SK-N-SH treated with all-trans-retinoic acid at 6 μM for 48 hours (cell line): ENCODE measurements at regions not wholly inside any gene's neighbourhood (a gene's known extent, or its start where the extent isn't known, plus 50 kb on each side); places are given as distances from the start of the nearest gene placed in this dataset.

Experiments
- ATAC-seq: fragments of 200-7000 bp; cut with Tn5 transposase; 3 replicates; pipeline ENCODE4 v1.9.1; 2020; ENCODE audit warnings: mild to moderate bottlenecking, moderate library complexity
- BACH2 ChIP-seq: fragments of 250-450 bp; sonication (Bioruptor Pico); IDR thresholded peaks from 2 replicates; pipeline ENCODE4 v1.9.0; 2021; ENCODE audit warnings: mild to moderate bottlenecking, borderline replicate concordance
- CSDC2 ChIP-seq: fragments of 250-450 bp; sonication (Bioruptor Pico); IDR thresholded peaks from 2 replicates; pipeline ENCODE4 v1.5.0; 2020; ENCODE audit warnings: mild to moderate bottlenecking, moderate library complexity
- ESRRG ChIP-seq: fragments of 250-450 bp; sonication (Bioruptor Pico); IDR thresholded peaks from 2 replicates; pipeline ENCODE4 v1.6.1; 2021; ENCODE audit warnings: mild to moderate bottlenecking
- GLIS3 ChIP-seq: fragments of 250-450 bp; sonication (Bioruptor Pico); IDR thresholded peaks from 2 replicates; pipeline ENCODE4 v1.5.0; 2020; ENCODE audit warnings: mild to moderate bottlenecking, moderate library complexity
- OSR1 ChIP-seq: fragments of 250-450 bp; sonication (Bioruptor Pico); IDR thresholded peaks from 2 replicates; pipeline ENCODE4 v1.8.0; 2022; ENCODE audit warnings: moderate library complexity, mild to moderate bottlenecking, inconsistent platforms
- PPARA ChIP-seq: fragments of 250-450 bp; sonication (Bioruptor Pico); IDR thresholded peaks from 2 replicates; pipeline ENCODE4 v1.5.0; 2020; ENCODE audit warnings: mild to moderate bottlenecking, borderline replicate concordance
- RARB ChIP-seq: fragments of 250-450 bp; sonication (Bioruptor Pico); IDR thresholded peaks from 2 replicates; pipeline ENCODE4 v1.8.0; 2021; ENCODE audit warnings: mild to moderate bottlenecking, moderate library complexity
- SNAI2 ChIP-seq: fragments of 250-450 bp; sonication (Bioruptor Pico); IDR thresholded peaks from 2 replicates; pipeline ENCODE4 v1.5.0; 2020; ENCODE audit warnings: mild to moderate bottlenecking, moderate library complexity
- TCF4 ChIP-seq: fragments of 250-450 bp; sonication (Bioruptor Pico); IDR thresholded peaks from 2 replicates; pipeline ENCODE4 v1.8.0; 2021; ENCODE audit warnings: mild to moderate bottlenecking, moderate library complexity, borderline replicate concordance
- TOX ChIP-seq: fragments of 250-450 bp; sonication (Bioruptor Pico); IDR thresholded peaks from 2 replicates; pipeline ENCODE4 v1.8.0; 2021; ENCODE audit warnings: mild to moderate bottlenecking, moderate library complexity, borderline replicate concordance
- ZC3H10 ChIP-seq: fragments of 250-450 bp; sonication (Bioruptor Pico); IDR thresholded peaks from 2 replicates; pipeline ENCODE4 v1.5.1; 2021; ENCODE audit warnings: mild to moderate bottlenecking, moderate library complexity
- ZFP3 ChIP-seq: fragments of 250-450 bp; sonication (Bioruptor Pico); IDR thresholded peaks from 2 replicates; pipeline ENCODE4 v1.5.0; 2020; ENCODE audit warnings: mild to moderate bottlenecking, moderate library complexity
- ZFP30 ChIP-seq: fragments of 450-650 bp; formaldehyde crosslinking; IDR thresholded peaks from 2 replicates; pipeline ENCODE4 v1.5.0; 2022; ENCODE audit warnings: mild to moderate bottlenecking, moderate library complexity
- ZNF565 ChIP-seq: fragments of 450-650 bp; formaldehyde crosslinking; conservative IDR thresholded peaks from 2 replicates; pipeline ENCODE4 v1.5.0; 2020; ENCODE audit warnings: low read depth, mild to moderate bottlenecking, moderate library complexity
- ZNF70 ChIP-seq: fragments of 450-650 bp; formaldehyde crosslinking; IDR thresholded peaks from 2 replicates; pipeline ENCODE4 v1.5.0; 2020; ENCODE audit warnings: mild to moderate bottlenecking, moderate library complexity
- ZNF8 ChIP-seq: fragments of 450-650 bp; formaldehyde crosslinking; IDR thresholded peaks from 2 replicates; pipeline ENCODE4 v1.5.0; 2020; ENCODE audit warnings: mild to moderate bottlenecking, moderate library complexity
- TF ChIP-seq, protein P1 (sequence below): fragments of 250-450 bp; sonication (Bioruptor Pico); IDR thresholded peaks from 2 replicates; pipeline ENCODE4 v1.8.0; 2020; ENCODE audit warnings: mild to moderate bottlenecking, moderate library complexity, borderline replicate concordance
- TF ChIP-seq, protein P2 (sequence below): fragments of 250-450 bp; sonication (Bioruptor Pico); IDR thresholded peaks from 2 replicates; pipeline ENCODE4 v1.5.1; 2020; ENCODE audit warnings: low read depth, mild to moderate bottlenecking, moderate library complexity
- TF ChIP-seq, protein P3 (sequence below): fragments of 250-450 bp; sonication (Bioruptor Pico); IDR thresholded peaks from 2 replicates; pipeline ENCODE4 v1.5.1; 2021; ENCODE audit warnings: mild to moderate bottlenecking, moderate library complexity
- TF ChIP-seq, protein P4 (sequence below): fragments of 250-450 bp; sonication (Bioruptor Pico); IDR thresholded peaks from 2 replicates; pipeline ENCODE4 v1.5.0; 2020; ENCODE audit warnings: mild to moderate bottlenecking, moderate library complexity
- TF ChIP-seq, protein P5 (sequence below): fragments of 250-450 bp; sonication (Bioruptor Pico); IDR thresholded peaks from 2 replicates; pipeline ENCODE4 v1.8.0; 2021; ENCODE audit warnings: low read depth, mild to moderate bottlenecking, moderate library complexity, borderline replicate concordance

DNA sequence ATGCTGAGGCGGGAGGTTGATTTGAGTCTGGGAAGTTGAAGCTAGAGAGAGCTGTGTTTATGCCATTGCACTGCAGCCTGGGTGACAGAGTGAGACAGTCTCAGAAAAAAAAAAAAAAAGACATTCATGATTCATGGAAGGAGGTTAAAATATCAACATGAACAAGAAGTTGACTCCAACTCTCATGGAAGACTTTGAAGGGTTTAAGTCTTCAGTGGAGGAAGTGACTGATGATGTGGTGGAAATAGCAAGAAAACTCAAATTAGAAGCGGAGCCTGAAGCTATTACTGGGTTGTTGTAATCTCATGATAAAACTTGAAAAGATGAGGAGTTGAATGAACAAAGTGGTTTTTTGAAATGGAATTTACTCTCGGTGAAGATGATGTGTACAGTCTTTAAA is 491.8 kb downstream of the SQOR start (continued):
- TF ChIP-seq, protein P1, sequence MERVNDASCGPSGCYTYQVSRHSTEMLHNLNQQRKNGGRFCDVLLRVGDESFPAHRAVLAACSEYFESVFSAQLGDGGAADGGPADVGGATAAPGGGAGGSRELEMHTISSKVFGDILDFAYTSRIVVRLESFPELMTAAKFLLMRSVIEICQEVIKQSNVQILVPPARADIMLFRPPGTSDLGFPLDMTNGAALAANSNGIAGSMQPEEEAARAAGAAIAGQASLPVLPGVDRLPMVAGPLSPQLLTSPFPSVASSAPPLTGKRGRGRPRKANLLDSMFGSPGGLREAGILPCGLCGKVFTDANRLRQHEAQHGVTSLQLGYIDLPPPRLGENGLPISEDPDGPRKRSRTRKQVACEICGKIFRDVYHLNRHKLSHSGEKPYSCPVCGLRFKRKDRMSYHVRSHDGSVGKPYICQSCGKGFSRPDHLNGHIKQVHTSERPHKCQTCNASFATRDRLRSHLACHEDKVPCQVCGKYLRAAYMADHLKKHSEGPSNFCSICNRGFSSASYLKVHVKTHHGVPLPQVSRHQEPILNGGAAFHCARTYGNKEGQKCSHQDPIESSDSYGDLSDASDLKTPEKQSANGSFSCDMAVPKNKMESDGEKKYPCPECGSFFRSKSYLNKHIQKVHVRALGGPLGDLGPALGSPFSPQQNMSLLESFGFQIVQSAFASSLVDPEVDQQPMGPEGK (CRISPR knock-in tag), result no peak

DNA sequence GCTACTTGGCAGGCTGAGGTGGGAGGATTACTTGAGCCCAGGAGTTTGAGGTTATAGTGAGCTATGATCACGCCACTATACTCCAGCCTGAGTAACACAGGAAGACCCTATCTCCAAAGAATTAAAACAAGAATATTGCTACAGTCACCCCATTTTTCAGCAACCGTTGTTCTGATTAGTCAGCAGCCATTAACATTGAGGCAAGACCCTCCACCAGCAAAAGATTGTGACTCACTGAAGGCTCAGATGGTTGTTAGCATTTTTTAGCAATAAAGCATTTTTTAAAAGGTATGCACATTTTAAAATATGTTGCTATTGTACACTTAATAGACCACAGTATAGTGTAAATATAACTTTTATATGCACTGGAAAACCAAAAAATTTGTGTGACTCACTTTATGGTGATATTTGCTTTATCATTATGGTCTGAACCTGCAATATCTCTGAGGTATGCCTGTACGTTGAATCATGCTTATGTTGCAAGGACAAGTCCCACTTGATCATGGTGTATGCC is 492.6 kb downstream of the SQOR start:
- no peak for ATAC-seq
- no peak for TF ChIP-seq TCF4 (CRISPR knock-in tag)
- no peak for TF ChIP-seq RARB (CRISPR knock-in tag)
- no peak for TF ChIP-seq PPARA (CRISPR knock-in tag)
- TF ChIP-seq ZFP3, result no peak
- no peak for TF ChIP-seq ZNF70
- TF ChIP-seq ESRRG (CRISPR knock-in tag), result no peak
- no peak for TF ChIP-seq ZC3H10 (CRISPR knock-in tag)
- TF ChIP-seq TOX (CRISPR knock-in tag), result no peak
- TF ChIP-seq, protein P2, sequence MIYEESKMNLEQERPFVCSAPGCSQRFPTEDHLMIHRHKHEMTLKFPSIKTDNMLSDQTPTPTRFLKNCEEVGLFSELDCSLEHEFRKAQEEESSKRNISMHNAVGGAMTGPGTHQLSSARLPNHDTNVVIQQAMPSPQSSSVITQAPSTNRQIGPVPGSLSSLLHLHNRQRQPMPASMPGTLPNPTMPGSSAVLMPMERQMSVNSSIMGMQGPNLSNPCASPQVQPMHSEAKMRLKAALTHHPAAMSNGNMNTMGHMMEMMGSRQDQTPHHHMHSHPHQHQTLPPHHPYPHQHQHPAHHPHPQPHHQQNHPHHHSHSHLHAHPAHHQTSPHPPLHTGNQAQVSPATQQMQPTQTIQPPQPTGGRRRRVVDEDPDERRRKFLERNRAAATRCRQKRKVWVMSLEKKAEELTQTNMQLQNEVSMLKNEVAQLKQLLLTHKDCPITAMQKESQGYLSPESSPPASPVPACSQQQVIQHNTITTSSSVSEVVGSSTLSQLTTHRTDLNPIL, result no peak
- TF ChIP-seq ZNF565 (CRISPR knock-in tag), result no peak
- no peak for TF ChIP-seq SNAI2 (CRISPR knock-in tag)
- no peak for TF ChIP-seq CSDC2 (CRISPR knock-in tag)
- TF ChIP-seq GLIS3 (CRISPR knock-in tag), result no peak
- TF ChIP-seq, protein P3, sequence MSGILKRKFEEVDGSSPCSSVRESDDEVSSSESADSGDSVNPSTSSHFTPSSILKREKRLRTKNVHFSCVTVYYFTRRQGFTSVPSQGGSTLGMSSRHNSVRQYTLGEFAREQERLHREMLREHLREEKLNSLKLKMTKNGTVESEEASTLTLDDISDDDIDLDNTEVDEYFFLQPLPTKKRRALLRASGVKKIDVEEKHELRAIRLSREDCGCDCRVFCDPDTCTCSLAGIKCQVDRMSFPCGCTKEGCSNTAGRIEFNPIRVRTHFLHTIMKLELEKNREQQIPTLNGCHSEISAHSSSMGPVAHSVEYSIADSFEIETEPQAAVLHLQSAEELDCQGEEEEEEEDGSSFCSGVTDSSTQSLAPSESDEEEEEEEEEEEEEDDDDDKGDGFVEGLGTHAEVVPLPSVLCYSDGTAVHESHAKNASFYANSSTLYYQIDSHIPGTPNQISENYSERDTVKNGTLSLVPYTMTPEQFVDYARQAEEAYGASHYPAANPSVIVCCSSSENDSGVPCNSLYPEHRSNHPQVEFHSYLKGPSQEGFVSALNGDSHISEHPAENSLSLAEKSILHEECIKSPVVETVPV (CRISPR knock-in tag), result no peak

DNA sequence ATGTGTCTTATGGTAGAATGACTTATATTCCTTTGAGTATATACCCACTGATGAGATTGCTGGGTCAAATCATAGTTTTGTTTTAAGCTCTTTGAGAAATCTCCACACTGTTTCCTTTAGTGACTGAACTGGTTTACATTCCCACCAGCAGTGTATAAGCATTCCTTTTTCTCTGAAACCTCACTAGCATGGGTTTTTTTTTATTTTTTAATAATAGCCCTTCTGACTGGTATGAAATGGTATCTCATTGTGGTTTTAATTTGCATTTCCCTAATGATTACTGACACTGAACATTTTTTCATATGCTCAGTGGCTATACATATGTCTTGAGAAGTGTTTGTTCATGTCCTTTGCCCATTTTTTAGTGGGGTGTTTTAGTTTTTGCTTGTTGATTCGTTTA is 494.3 kb downstream of the SQOR start:
- TF ChIP-seq TCF4 (CRISPR knock-in tag), result no peak
- TF ChIP-seq ESRRG (CRISPR knock-in tag), result no peak
- TF ChIP-seq, protein P4, sequence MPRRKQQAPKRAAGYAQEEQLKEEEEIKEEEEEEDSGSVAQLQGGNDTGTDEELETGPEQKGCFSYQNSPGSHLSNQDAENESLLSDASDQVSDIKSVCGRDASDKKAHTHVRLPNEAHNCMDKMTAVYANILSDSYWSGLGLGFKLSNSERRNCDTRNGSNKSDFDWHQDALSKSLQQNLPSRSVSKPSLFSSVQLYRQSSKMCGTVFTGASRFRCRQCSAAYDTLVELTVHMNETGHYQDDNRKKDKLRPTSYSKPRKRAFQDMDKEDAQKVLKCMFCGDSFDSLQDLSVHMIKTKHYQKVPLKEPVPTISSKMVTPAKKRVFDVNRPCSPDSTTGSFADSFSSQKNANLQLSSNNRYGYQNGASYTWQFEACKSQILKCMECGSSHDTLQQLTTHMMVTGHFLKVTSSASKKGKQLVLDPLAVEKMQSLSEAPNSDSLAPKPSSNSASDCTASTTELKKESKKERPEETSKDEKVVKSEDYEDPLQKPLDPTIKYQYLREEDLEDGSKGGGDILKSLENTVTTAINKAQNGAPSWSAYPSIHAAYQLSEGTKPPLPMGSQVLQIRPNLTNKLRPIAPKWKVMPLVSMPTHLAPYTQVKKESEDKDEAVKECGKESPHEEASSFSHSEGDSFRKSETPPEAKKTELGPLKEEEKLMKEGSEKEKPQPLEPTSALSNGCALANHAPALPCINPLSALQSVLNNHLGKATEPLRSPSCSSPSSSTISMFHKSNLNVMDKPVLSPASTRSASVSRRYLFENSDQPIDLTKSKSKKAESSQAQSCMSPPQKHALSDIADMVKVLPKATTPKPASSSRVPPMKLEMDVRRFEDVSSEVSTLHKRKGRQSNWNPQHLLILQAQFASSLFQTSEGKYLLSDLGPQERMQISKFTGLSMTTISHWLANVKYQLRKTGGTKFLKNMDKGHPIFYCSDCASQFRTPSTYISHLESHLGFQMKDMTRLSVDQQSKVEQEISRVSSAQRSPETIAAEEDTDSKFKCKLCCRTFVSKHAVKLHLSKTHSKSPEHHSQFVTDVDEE (CRISPR knock-in tag), result no peak
- TF ChIP-seq RARB (CRISPR knock-in tag), result no peak
- TF ChIP-seq, protein P5, sequence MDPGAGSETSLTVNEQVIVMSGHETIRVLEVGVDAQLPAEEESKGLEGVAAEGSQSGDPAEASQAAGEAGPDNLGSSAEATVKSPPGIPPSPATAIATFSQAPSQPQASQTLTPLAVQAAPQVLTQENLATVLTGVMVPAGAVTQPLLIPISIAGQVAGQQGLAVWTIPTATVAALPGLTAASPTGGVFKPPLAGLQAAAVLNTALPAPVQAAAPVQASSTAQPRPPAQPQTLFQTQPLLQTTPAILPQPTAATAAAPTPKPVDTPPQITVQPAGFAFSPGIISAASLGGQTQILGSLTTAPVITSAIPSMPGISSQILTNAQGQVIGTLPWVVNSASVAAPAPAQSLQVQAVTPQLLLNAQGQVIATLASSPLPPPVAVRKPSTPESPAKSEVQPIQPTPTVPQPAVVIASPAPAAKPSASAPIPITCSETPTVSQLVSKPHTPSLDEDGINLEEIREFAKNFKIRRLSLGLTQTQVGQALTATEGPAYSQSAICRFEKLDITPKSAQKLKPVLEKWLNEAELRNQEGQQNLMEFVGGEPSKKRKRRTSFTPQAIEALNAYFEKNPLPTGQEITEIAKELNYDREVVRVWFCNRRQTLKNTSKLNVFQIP, result no peak
- no peak for TF ChIP-seq OSR1 (CRISPR knock-in tag)
- TF ChIP-seq, protein P1 (CRISPR knock-in tag), result no peak
- TF ChIP-seq, protein P3 (CRISPR knock-in tag), result no peak
- no peak for TF ChIP-seq GLIS3 (CRISPR knock-in tag)
- TF ChIP-seq ZNF70, result no peak
- TF ChIP-seq BACH2 (CRISPR knock-in tag), result no peak
- no peak for TF ChIP-seq TOX (CRISPR knock-in tag)
- TF ChIP-seq PPARA (CRISPR knock-in tag), result no peak
- TF ChIP-seq CSDC2 (CRISPR knock-in tag), result no peak
- no peak for TF ChIP-seq SNAI2 (CRISPR knock-in tag)
- no peak for TF ChIP-seq ZC3H10 (CRISPR knock-in tag)
- no peak for TF ChIP-seq ZFP30 (CRISPR knock-in tag)
- no peak for TF ChIP-seq ZNF565 (CRISPR knock-in tag)
- no peak for TF ChIP-seq ZNF8
- no peak for ATAC-seq
